Activated naive CD4-positive, alpha-beta T cell treated with anti-CD3 and anti-CD28 coated beads for 36 hours (primary cell): ENCODE measurements at regions not wholly inside any gene's neighbourhood (a gene's known extent, or its start where the extent isn't known, plus 50 kb on each side); places are given as distances from the start of the nearest gene placed in this dataset.
"Not testable (repeated sequence)": the region's sequence is repeated elsewhere in the genome, so short reads cannot be mapped to it uniquely, and the experiment has no call there.

Experiments
- CTCF ChIA-PET: fragments of 350-600 bp; sonication (Branson Sonifier 250); formaldehyde crosslinking; loops from one replicate; lab custom pipeline; 2021; ENCODE audit warnings: antibody characterized with exemption; lab: Charles Lee
- DNase-seq: peaks from one replicate; pipeline ENCODE4 v3.0.0-alpha.2; 2020
- H3K27ac Mint-ChIP-seq: one replicate; pipeline ENCODE4 v1.8.0; 2021; ENCODE audit warnings: mild to moderate bottlenecking, mixed read lengths
- H3K27me3 Mint-ChIP-seq: one replicate; pipeline ENCODE4 v1.8.0; 2021; ENCODE audit warnings: low read depth, mixed read lengths
- H3K36me3 Mint-ChIP-seq: one replicate; pipeline ENCODE4 v1.8.0; 2021; ENCODE audit warnings: low read depth, mixed read lengths
- H3K4me1 Mint-ChIP-seq: one replicate; pipeline ENCODE4 v1.8.0; 2021; ENCODE audit warnings: low read depth, mixed read lengths
- H3K4me3 Mint-ChIP-seq: one replicate; pipeline ENCODE4 v1.8.0; 2021; ENCODE audit warnings: mild to moderate bottlenecking, moderate library complexity, mixed read lengths
- H3K9me3 Mint-ChIP-seq: one replicate; pipeline ENCODE4 v1.8.0; 2021; ENCODE audit warnings: mixed read lengths
- intact Hi-C: fragments of 100-400 bp; cut with micrococcal nuclease; formaldehyde crosslinking; loops from one replicate; pipeline ENCODE4 v1.15.1; 2023

- CTCF ChIA-PET = no interaction called here
These were observed 593.0 kb upstream of the CITED2 start for GRCh38 chr6:139967497-139967896.

DNA sequence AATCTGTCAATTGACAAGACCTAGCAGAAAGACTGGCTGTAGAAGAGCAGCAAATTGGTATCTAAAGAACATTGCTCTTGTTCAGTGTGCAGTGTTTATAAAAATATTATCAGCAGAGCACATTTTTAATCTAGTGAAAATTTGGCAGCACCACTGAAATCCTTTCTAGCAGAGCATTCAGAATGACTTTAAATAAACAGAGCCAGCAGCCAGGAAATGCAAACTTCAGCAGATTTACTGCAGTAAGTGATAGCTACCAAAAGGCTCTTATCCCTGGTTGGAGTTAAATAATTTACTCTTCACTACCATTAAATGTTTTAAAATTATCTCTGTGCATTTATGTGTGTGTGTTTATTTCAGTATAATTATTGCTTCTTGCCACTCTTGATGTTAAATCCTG lies 590.9 kb upstream of the CITED2 start:
- Mint-ChIP-seq H3K27ac (no peak overlapping the region), H3K36me3 (no peaks in the 10 kb centered on the region), H3K4me1 (no peaks in the 10 kb centered on the region), H3K27me3 (peaks cover 2% of the 10 kb centered on the region), H3K4me3 (no peak overlapping the region), H3K9me3 (no peaks in the 10 kb centered on the region)
- DNase-seq = no peak
- CTCF ChIA-PET = no interaction called here
- intact Hi-C loops = no loop called here

More at GRCh38 chr6:139967497-139967896, 593.0 kb upstream of the CITED2 start:
- Mint-ChIP-seq H3K4me3 (no peak overlapping the region), H3K27ac (no peak overlapping the region), H3K9me3 (no peaks in the 10 kb centered on the region), H3K27me3 (peaks cover 2% of the 10 kb centered on the region), H3K36me3 (no peaks in the 10 kb centered on the region), H3K4me1 (no peaks in the 10 kb centered on the region)
- DNase-seq = no peak
- intact Hi-C loops = no loop called here

DNA sequence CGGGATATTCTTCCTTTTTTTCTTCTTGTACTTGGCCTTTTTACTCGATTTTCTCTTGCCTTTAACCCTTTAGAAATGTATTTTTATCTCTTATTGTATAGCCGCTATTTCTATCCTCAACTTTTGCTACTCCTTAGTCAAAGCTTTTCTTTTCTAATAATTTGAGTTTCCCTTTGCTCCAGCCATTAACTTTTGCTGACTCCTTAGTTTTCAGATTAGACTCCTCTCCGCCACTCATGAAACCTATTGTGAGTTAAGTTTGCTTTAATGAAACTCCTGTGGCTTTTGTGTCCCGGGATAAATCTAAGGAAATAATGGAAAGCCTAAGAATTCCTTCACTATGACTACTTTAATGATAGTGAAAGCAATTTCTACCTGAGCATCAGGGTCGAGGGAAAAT lies 590.3 kb upstream of the CITED2 start:
- Mint-ChIP-seq H3K4me1 (no peaks in the 10 kb centered on the region), H3K27me3 (peaks cover 2% of the 10 kb centered on the region), H3K36me3 (no peaks in the 10 kb centered on the region), H3K9me3 (no peaks in the 10 kb centered on the region), H3K27ac (no peak overlapping the region), H3K4me3 (no peak overlapping the region)
- CTCF ChIA-PET = no interaction called here
- no peak for DNase-seq
- intact Hi-C loops = no loop called here

DNA sequence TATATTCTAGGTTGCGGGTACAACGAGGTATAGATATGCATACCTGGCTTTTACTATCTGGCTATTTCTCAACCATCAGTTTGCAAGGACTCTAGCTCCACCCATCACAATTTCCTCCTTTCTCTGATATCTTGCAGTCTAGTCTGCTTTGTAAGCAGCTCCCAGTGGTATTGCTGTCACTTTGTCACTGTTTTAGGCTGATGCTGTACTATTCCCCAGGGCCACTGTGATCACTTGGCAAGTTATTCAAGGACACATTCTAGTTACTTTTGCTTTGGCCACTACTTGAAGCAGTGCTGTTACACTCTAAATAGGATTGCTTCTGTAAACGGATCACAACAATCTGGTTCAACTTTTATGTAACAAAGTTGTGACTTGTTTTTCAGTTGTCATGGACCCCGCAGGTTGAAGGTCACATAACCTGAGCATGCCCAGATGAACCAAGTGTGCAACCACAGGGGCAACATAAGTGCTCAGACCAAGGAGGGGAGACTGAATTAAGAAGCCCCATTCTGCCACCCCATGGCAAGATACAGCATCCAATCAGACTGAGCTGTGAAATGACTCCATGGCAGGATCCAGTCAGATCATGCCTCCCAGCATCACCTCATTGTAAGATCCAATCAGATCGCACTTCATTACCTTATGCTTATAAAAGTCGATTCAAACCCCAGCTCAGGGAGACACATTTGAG lies 588.4 kb upstream of the CITED2 start:
- Mint-ChIP-seq H3K4me1 (no peaks in the 10 kb centered on the region), H3K4me3 (no peak overlapping the region), H3K36me3 (no peaks in the 10 kb centered on the region), H3K27me3 (peaks cover 2% of the 10 kb centered on the region), H3K9me3 (no peaks in the 10 kb centered on the region), H3K27ac (no peak overlapping the region)
- DNase-seq = no peak
- CTCF ChIA-PET = no interaction called here
- intact Hi-C loops = no loop called here

- no peaks in the 10 kb centered on the region for H3K36me3 Mint-ChIP-seq
- H3K4me3 Mint-ChIP-seq = no peak overlapping the region
- H3K9me3 Mint-ChIP-seq = no peaks in the 10 kb centered on the region
- DNase-seq = no peak
- no peak overlapping the region for H3K27ac Mint-ChIP-seq
- peaks cover 4% of the 10 kb centered on the region for H3K27me3 Mint-ChIP-seq
- no peaks in the 10 kb centered on the region for H3K4me1 Mint-ChIP-seq
- CTCF ChIA-PET = no interaction called here
- intact Hi-C loops = no loop called here
These were observed 586.7 kb upstream of the CITED2 start for GRCh38 chr6:139961190-139961589.

DNA sequence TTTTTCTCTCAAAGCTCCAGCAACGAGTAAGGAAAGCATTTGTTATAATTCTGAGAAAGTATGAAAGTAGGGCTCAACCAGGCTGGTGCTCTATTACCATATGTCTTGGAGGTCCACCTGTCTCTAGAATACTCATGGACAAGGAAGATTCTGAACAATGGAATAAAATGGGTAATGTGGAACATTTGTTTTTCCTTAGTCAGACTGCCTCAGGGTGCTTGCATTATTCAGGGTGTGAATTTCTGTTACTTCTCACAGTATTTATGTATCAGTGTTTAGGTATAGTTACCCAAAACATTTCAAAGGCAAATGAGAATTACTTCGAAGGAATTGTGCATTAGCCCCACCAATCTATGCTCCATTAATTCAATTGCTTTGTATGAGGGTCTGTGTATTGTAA lies 586.2 kb upstream of the CITED2 start:
- no peaks in the 10 kb centered on the region for H3K4me1 Mint-ChIP-seq
- CTCF ChIA-PET = interaction anchor here (0.6 kb wide), 1 partner anchor 609 kb away, joined by 3 read pairs; no protein-coding TSS in a partner anchor
- H3K4me3 Mint-ChIP-seq = no peak overlapping the region
- no peaks in the 10 kb centered on the region for H3K36me3 Mint-ChIP-seq
- no peak overlapping the region for H3K27ac Mint-ChIP-seq
- intact Hi-C loops = no loop called here
- no peaks in the 10 kb centered on the region for H3K9me3 Mint-ChIP-seq
- peaks cover 4% of the 10 kb centered on the region for H3K27me3 Mint-ChIP-seq
- no peak for DNase-seq

DNA sequence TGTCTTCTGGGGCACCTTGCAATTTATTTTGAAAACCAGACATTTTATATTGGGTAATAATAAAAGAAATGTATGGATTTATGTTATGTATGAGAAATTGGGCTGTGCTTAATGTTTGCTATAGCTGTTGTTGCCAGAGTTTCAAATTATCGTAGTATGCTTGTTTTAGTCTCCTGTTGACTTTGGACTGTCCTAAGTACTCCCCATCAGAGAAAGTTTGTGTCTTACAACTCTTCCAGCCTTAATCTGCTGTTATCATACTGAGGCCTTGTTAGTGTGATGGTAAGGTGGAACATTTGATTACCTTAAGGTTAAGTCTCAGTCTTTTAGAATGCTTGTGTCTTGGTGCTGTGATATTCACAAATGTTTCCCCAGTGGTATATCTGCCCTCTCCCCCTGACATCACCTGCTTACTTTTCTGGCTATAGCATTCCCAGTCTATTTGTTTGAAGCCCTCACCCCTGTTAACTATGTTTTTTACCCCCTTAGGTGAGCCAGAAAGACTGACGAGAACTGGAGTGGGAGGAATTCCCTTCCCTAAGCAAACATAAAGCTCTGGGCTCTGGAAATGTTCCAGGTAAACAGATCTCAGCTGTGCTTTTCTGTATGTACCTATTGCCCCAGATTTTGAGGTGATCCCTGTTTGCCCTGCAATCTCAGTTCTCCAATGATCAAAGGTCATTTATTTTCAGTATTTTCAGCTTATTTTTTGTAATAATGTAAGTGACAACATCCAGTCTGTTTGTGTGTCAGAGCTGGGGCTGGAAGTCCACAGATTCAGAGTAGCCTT lies 581.1 kb upstream of the CITED2 start:
- no peak overlapping the region for H3K4me3 Mint-ChIP-seq
- no peak overlapping the region for H3K27ac Mint-ChIP-seq
- DNase-seq = no peak
- H3K36me3 Mint-ChIP-seq = no peaks in the 10 kb centered on the region
- peaks cover 4% of the 10 kb centered on the region for H3K27me3 Mint-ChIP-seq
- intact Hi-C loops = no loop called here
- CTCF ChIA-PET = interaction anchor here (0.6 kb wide), 1 partner anchor 912 kb away, joined by 5 read pairs; no protein-coding TSS in a partner anchor
- H3K4me1 Mint-ChIP-seq = no peaks in the 10 kb centered on the region
- H3K9me3 Mint-ChIP-seq = peaks cover 3% of the 10 kb centered on the region

GRCh38 chr6:139954463-139955071 lies 580.1 kb upstream of the CITED2 start:
- peaks cover 11% of the 10 kb centered on the region for H3K9me3 Mint-ChIP-seq
- no peak overlapping the region for H3K27ac Mint-ChIP-seq
- no peaks in the 10 kb centered on the region for H3K4me1 Mint-ChIP-seq
- H3K36me3 Mint-ChIP-seq = no peaks in the 10 kb centered on the region
- intact Hi-C loops = no loop called here
- no peak overlapping the region for H3K4me3 Mint-ChIP-seq
- no peak for DNase-seq
- CTCF ChIA-PET = interaction anchor here (0.6 kb wide), 1 partner anchor 913 kb away, joined by 5 read pairs; no protein-coding TSS in a partner anchor
- H3K27me3 Mint-ChIP-seq = peaks cover 4% of the 10 kb centered on the region

DNA sequence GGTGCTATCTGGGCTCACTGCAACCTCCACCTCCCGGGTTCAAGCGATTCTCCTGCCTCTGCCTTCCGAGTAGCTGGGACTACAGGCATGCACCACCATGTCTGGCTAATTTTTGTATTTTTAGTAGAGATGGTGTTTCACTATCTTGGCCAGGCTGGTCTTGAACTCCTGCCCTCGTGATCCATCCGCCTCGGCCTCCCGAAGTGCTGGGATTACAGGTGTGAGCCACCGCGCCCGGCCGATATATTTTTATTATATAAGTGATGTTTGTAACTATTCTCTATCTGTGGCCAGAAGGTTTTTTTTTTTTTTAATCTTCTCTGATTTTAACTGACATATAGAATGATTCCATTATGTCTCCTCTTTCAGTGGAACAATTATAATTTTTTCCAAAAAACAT lies 579.3 kb upstream of the CITED2 start:
- H3K4me3 Mint-ChIP-seq, intact Hi-C loops, H3K36me3 Mint-ChIP-seq, DNase-seq, H3K27ac Mint-ChIP-seq, H3K4me1 Mint-ChIP-seq, CTCF ChIA-PET, H3K27me3 Mint-ChIP-seq: not testable (repeated sequence)
- H3K9me3 Mint-ChIP-seq = peaks cover 11% of the 10 kb centered on the region

DNA sequence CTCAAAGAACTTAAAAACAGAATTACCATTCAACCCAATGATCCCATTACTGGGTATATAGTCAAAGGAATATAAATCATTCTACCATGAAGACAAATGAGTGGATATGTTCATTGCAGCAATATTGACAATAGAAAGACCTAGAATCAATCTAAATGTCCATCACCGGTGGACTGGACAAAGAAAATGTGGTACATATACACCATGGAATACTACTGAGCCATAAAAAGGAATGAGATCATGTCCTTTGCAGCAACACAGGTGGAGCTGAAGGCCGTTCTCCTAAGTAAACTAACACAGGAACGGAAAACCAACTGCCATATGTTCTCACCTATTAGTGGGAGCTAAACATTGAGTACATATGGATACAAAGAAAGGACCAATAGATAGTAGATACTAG lies 576.7 kb upstream of the CITED2 start:
- intact Hi-C loops = no loop called here
- no peaks in the 10 kb centered on the region for H3K4me1 Mint-ChIP-seq
- DNase-seq = no peak
- CTCF ChIA-PET = no interaction called here
- H3K9me3 Mint-ChIP-seq = peaks cover 11% of the 10 kb centered on the region
- no peaks in the 10 kb centered on the region for H3K36me3 Mint-ChIP-seq
- H3K4me3 Mint-ChIP-seq = no peak overlapping the region
- H3K27ac Mint-ChIP-seq = no peak overlapping the region
- peaks cover 2% of the 10 kb centered on the region for H3K27me3 Mint-ChIP-seq

GRCh38 chr6:139944976-139945375 lies 570.5 kb upstream of the CITED2 start:
- H3K27ac Mint-ChIP-seq = no peak overlapping the region
- no peak overlapping the region for H3K4me3 Mint-ChIP-seq
- H3K4me1 Mint-ChIP-seq = no peaks in the 10 kb centered on the region
- intact Hi-C loops = no loop called here
- CTCF ChIA-PET = interaction anchor here (0.6 kb wide), 1 partner anchor 34 kb away, joined by 3 read pairs; no protein-coding TSS in a partner anchor
- peaks cover 4% of the 10 kb centered on the region for H3K27me3 Mint-ChIP-seq
- H3K9me3 Mint-ChIP-seq = peaks cover 3% of the 10 kb centered on the region
- H3K36me3 Mint-ChIP-seq = no peaks in the 10 kb centered on the region
- DNase-seq = no peak

- CTCF ChIA-PET = no interaction called here
- no peaks in the 10 kb centered on the region for H3K4me1 Mint-ChIP-seq
- no peaks in the 10 kb centered on the region for H3K36me3 Mint-ChIP-seq
- DNase-seq = no peak
- no peak overlapping the region for H3K27ac Mint-ChIP-seq
- H3K27me3 Mint-ChIP-seq = peaks cover 4% of the 10 kb centered on the region
- intact Hi-C loops = no loop called here
- no peaks in the 10 kb centered on the region for H3K9me3 Mint-ChIP-seq
- no peak overlapping the region for H3K4me3 Mint-ChIP-seq
These were observed 569.7 kb upstream of the CITED2 start for GRCh38 chr6:139944131-139944530.
